DOHH2 (cell line): ENCODE measurements at regions not wholly inside any gene's neighbourhood (a gene's known extent, or its start where the extent isn't known, plus 50 kb on each side); places are given as distances from the start of the nearest gene placed in this dataset.

Source experiments
- H3F3A ChIP-seq: fragments of 200-600 bp; sonication (generic), shearing (Covaris generic); 2 replicates; pipeline ENCODE4 v1.6.0; 2016; ENCODE audit warnings: antibody characterized with exemption, mild to moderate bottlenecking; ENCODE audit not compliant: control insufficient read depth, insufficient read depth
- H3K27ac ChIP-seq: fragments of 200-600 bp; sonication (generic); 2 replicates; pipeline ENCODE4 v1.5.1; 2014; ENCODE audit warnings: low read depth, mild to moderate bottlenecking, low read length, moderate library complexity
- H3K27me3 ChIP-seq: fragments of 200-600 bp; sonication (generic); 2 replicates; pipeline ENCODE4 v1.6.1; 2014; ENCODE audit warnings: mild to moderate bottlenecking, low read length, mixed read lengths; ENCODE audit not compliant: control insufficient read depth
- H3K36me3 ChIP-seq: fragments of 200-600 bp; sonication (generic); 2 replicates; pipeline ENCODE4 v1.6.1; 2014; ENCODE audit warnings: mild to moderate bottlenecking, low read length, moderate library complexity, mixed read lengths; ENCODE audit not compliant: control insufficient read depth
- H3K4me1 ChIP-seq: fragments of 200-600 bp; sonication (generic); 2 replicates; pipeline ENCODE4 v1.6.1; 2014; ENCODE audit warnings: mild to moderate bottlenecking, low read length, mixed read lengths; ENCODE audit not compliant: control insufficient read depth
- H3K4me2 ChIP-seq: fragments of 200-600 bp; sonication (generic); 2 replicates; pipeline ENCODE4 v1.6.0; 2014; ENCODE audit warnings: mild to moderate bottlenecking, low read length, moderate library complexity
- H3K4me3 ChIP-seq: fragments of 200-600 bp; sonication (generic); 2 replicates; pipeline ENCODE4 v1.5.1; 2014; ENCODE audit warnings: mild to moderate bottlenecking, low read length, mixed read lengths
- H3K79me2 ChIP-seq: fragments of 200-600 bp; sonication (generic); 2 replicates; pipeline ENCODE4 v1.6.1; 2014; ENCODE audit warnings: mild to moderate bottlenecking, low read length, mixed read lengths; ENCODE audit not compliant: control insufficient read depth
- H3K9me2 ChIP-seq: fragments of 200-600 bp; sonication (generic); replicated peaks from 2 replicates; pipeline ENCODE4 v1.6.1; 2014; ENCODE audit warnings: mild to moderate bottlenecking, low read length, mixed read lengths; ENCODE audit not compliant: control insufficient read depth
- H3K9me3 ChIP-seq: fragments of 200-600 bp; sonication (generic); 2 replicates; pipeline ENCODE4 v1.6.1; 2014; ENCODE audit warnings: antibody characterized with exemption, low read length, mixed read lengths; ENCODE audit not compliant: control insufficient read depth, insufficient read depth
- H4K20me1 ChIP-seq: fragments of 200-600 bp; sonication (generic); 2 replicates; pipeline ENCODE4 v1.6.0; 2014; ENCODE audit warnings: low read depth, mild to moderate bottlenecking, antibody characterized with exemption, low read length, moderate library complexity; ENCODE audit not compliant: control insufficient read depth, insufficient read depth
- EZH2phosphoT487 ChIP-seq: fragments of 200-600 bp; sonication (generic); IDR thresholded peaks from 2 replicates; pipeline ENCODE4 v1.6.1; 2017; ENCODE audit warnings: borderline replicate concordance, mild to moderate bottlenecking, antibody characterized with exemption, low read length, moderate library complexity, mixed read lengths
- TF ChIP-seq, protein P1 (sequence below): fragments of 200-600 bp; sonication (generic); IDR thresholded peaks from one replicate; pipeline ENCODE4 v1.5.1; 2014; ENCODE audit warnings: antibody characterized with exemption, mild to moderate bottlenecking, low read depth, low read length; ENCODE audit not compliant: poor library complexity, severe bottlenecking

DNA sequence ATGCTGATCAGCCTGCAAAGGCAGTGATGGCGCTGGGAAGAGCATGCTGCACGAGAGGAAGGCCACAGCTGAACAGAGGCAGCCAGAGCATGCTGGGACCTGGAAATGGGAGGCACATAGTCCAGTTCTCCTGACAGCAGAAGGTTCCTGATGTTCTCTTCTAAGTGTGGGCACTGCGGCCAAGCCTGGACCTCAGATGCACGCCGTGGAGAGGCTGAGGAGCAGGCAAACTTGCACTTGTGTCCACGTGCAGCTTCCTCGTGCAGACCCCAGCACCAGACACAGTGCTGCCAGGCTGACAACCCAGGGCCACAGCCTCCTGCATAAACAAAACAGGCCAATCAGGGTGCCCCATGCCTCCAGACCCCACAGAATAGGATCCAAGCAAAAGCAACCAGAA, 93.5 kb upstream of the LANCL2 start:
- no peaks in the 10 kb centered on the region for H4K20me1 ChIP-seq
- no peak overlapping the region for H3K4me2 ChIP-seq
- H3K4me3 ChIP-seq = no peak overlapping the region
- peaks cover 7% of the 10 kb centered on the region; the same call in 1 of the 2 replicates for H3K27me3 ChIP-seq
- H3K27ac ChIP-seq = no peak overlapping the region
- H3K9me2 ChIP-seq = no peaks in the 10 kb centered on the region
- H3F3A ChIP-seq = no peaks in the 10 kb centered on the region
- no peaks in the 10 kb centered on the region for H3K4me1 ChIP-seq
- H3K36me3 ChIP-seq = no peaks in the 10 kb centered on the region
- TF ChIP-seq, protein P1, sequence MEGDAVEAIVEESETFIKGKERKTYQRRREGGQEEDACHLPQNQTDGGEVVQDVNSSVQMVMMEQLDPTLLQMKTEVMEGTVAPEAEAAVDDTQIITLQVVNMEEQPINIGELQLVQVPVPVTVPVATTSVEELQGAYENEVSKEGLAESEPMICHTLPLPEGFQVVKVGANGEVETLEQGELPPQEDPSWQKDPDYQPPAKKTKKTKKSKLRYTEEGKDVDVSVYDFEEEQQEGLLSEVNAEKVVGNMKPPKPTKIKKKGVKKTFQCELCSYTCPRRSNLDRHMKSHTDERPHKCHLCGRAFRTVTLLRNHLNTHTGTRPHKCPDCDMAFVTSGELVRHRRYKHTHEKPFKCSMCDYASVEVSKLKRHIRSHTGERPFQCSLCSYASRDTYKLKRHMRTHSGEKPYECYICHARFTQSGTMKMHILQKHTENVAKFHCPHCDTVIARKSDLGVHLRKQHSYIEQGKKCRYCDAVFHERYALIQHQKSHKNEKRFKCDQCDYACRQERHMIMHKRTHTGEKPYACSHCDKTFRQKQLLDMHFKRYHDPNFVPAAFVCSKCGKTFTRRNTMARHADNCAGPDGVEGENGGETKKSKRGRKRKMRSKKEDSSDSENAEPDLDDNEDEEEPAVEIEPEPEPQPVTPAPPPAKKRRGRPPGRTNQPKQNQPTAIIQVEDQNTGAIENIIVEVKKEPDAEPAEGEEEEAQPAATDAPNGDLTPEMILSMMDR = no peak
- TF ChIP-seq EZH2phosphoT487 = no peak
- no peaks in the 10 kb centered on the region for H3K9me3 ChIP-seq
- no peaks in the 10 kb centered on the region for H3K79me2 ChIP-seq

DNA sequence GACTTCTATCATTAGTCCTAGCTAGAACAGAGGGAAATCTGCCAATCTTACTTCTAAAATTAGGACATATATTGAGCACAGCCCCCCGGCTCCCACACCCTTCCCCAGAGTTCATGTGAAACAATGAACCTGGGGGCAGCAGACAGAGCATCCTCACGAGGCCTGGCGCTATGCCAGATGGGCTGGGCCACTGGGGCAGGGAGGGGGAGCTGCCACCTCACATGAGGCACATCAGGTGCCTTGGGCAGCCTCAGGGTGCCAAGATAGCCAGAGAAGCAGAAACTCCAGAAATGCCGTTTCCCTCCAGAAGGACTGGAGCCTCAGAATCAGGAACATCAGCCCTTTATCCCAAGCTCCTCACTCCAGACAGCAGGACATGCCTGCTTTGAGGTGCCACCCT, 92.8 kb upstream of the LANCL2 start:
- H3K9me3 ChIP-seq = no peaks in the 10 kb centered on the region
- H3K9me2 ChIP-seq = no peaks in the 10 kb centered on the region
- no peak overlapping the region for H3K27ac ChIP-seq
- H3K27me3 ChIP-seq = peaks cover 7% of the 10 kb centered on the region; the same call in 1 of the 2 replicates
- no peaks in the 10 kb centered on the region for H4K20me1 ChIP-seq
- no peaks in the 10 kb centered on the region for H3F3A ChIP-seq
- TF ChIP-seq, protein P1 = no peak
- TF ChIP-seq EZH2phosphoT487 = no peak
- H3K36me3 ChIP-seq = no peaks in the 10 kb centered on the region
- H3K4me1 ChIP-seq = no peaks in the 10 kb centered on the region
- no peaks in the 10 kb centered on the region for H3K79me2 ChIP-seq
- H3K4me2 ChIP-seq = no peak overlapping the region
- no peak overlapping the region for H3K4me3 ChIP-seq

DNA sequence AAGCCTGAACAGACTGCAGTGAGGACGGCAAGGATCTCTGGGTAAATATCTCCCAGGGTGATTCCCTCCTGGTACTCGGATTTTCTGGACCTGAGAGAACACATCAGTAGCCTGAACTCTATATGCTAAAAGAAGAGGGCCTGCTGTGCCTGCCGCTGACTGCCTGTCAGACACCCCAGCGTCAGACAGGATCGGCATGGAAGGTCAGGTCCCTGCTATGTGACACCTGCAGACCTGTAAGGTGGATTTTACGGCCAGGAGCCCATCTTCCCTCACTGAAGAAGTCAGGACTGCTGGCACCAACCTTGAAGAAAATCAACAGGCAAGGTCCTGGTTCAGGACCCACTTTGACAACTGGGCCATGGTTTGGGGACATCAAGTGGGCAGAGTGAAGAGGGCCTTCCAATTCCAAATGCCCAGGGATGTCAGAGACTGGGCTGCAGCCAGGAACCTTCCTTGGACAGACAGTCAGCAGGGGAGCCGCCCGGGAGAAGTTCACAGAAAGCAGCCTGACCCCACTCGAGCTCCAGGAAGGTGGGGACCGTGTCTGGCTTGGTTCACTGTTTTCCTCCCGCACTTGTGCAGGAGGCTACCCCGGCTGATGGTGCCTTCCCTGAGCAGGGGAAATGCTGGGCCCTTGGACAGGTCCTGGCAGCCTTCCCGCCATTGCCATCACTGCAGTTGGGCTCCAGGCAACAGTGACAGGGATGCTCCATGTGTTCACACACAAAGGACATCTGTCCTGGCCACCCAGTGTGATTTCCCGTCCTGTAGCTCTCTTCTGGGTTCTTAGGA, 91.8 kb upstream of the LANCL2 start:
- no peaks in the 10 kb centered on the region for H3K9me2 ChIP-seq

More for the DNA sequence above, 91.8 kb upstream of the LANCL2 start:
- Histone ChIP-seq H3K9me3 (no peaks in the 10 kb centered on the region), H3K36me3 (no peaks in the 10 kb centered on the region), H3K4me3 (no peak overlapping the region), H3K4me1 (no peaks in the 10 kb centered on the region), H3K27me3 (peaks cover 7% of the 10 kb centered on the region; the same call in 1 of the 2 replicates), H3K4me2 (no peak overlapping the region), H3K79me2 (no peaks in the 10 kb centered on the region), H3F3A (no peaks in the 10 kb centered on the region), H4K20me1 (no peaks in the 10 kb centered on the region), H3K27ac (no peak overlapping the region)
- no peak for TF ChIP-seq EZH2phosphoT487
- TF ChIP-seq, protein P1 = no peak
